C4-2B (cell line): ENCODE measurements at regions not wholly inside any gene's neighbourhood (a gene's known extent, or its start where the extent isn't known, plus 50 kb on each side); places are given as distances from the start of the nearest gene placed in this dataset.

Source experiments
- H3K27ac ChIP-seq: fragments of 450-650 bp; 2 replicates; pipeline ENCODE4 v1.5.1; 2017
- ZFX ChIP-seq: fragments of 450-650 bp; IDR thresholded peaks from 2 replicates; pipeline ENCODE4 v1.6.1; 2017
- TF ChIP-seq, protein P1 (sequence below): fragments of 450-650 bp; conservative IDR thresholded peaks from 2 replicates; pipeline ENCODE4 v1.5.1; 2017; ENCODE audit warnings: mild to moderate bottlenecking

DNA sequence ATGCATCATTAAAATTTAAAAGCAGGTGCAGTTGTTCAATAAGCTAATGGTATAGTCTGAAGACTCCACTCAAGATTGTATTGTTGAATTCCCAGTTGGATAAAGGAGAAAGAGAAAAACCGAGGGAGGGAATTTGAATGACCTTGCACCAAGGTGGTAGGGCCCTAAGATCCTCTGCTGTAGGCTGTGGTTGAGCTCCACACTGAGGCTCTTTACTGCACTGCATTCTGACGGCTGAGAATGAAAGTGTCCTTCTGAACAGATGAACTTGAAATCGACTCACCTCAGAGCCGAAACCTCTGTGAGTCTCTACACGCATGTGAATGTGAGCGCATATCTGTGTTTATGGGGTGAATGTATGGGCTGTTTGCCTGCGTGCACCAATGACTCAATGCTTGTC, 388.9 kb upstream of the DACH1 start:
- H3K27ac ChIP-seq, result no peak overlapping the region
- TF ChIP-seq, protein P1, sequence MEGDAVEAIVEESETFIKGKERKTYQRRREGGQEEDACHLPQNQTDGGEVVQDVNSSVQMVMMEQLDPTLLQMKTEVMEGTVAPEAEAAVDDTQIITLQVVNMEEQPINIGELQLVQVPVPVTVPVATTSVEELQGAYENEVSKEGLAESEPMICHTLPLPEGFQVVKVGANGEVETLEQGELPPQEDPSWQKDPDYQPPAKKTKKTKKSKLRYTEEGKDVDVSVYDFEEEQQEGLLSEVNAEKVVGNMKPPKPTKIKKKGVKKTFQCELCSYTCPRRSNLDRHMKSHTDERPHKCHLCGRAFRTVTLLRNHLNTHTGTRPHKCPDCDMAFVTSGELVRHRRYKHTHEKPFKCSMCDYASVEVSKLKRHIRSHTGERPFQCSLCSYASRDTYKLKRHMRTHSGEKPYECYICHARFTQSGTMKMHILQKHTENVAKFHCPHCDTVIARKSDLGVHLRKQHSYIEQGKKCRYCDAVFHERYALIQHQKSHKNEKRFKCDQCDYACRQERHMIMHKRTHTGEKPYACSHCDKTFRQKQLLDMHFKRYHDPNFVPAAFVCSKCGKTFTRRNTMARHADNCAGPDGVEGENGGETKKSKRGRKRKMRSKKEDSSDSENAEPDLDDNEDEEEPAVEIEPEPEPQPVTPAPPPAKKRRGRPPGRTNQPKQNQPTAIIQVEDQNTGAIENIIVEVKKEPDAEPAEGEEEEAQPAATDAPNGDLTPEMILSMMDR, result peak; percentile 44
- no peak for TF ChIP-seq ZFX

DNA sequence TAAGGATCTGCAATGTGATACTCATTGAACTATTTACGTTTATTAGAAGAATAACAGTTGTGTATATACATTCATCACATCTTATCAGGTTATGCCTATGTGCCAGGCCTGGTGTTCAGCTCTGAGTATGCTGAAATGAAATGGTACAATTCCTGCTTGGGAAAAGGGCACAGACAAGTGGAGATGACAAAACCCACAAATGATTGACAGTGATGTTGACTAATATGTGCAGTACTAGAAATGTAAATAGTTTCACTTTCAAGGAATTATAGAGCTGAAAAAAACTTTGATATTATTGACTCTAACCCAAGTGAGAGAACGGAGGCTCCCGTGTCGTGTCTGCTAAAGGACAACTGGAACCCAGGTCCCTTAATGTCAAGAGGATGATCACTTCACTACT, 386.8 kb upstream of the DACH1 start:
- H3K27ac ChIP-seq, result no peak overlapping the region
- TF ChIP-seq, protein P1, result no peak
- TF ChIP-seq ZFX, result no peak

DNA sequence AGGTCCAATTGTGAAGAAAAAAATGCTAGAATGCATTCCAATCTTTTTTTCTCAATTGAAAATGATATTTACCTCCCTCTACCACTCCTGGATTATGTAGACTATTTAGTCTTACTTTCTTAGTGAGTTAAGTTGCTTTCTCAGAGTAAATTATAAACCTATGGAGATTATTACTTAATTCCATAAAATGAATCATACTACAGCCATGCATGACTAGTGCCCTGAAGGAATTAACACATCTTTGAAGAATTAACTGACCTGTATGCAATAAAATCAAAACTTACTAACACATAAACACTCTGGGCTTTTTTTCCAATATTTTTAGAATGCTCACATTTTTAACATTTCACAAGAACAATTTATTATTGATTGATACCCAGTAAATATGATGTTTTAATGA, 379.4 kb upstream of the DACH1 start:
- TF ChIP-seq ZFX, result no peak
- TF ChIP-seq, protein P1, result no peak
- H3K27ac ChIP-seq, result no peak overlapping the region

DNA sequence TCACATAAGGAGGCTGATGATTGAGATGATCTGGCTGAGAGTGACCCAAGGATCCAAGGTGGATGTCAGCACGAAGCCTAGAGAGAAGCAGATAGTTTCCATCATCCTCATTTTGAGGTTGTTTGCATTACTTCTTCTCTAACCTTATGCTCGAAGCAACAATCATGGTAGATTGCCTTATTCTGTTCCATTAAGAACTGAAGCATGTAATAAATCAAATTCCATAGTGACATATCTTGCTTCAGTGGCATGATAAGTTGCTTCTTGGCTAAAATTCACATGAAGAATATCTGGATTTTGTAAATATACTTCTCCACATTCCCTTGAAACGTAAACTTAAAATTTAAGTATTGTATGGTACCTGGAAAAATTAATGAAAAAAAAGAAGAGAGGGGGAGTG, 377.8 kb upstream of the DACH1 start:
- TF ChIP-seq, protein P1, result no peak
- TF ChIP-seq ZFX, result no peak
- no peak overlapping the region for H3K27ac ChIP-seq

DNA sequence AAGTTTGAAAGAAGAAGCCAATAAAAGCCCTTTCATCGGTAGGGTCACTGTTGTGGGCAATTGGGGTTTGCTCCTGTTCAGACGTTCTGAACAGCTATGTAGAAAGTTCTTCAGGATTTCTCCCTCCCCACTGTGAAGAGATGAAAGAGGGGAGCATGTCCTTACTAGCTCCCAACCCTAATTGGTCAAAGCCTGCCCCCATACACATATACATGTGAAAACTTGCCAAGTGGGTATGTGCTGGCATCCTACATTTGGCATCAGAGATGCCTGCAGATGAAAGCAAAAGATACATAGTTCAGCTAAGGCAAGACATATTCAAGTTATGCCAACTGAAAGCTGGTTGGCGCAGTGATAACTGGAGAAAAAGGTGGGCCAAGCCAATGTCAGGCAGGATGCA, 363.1 kb upstream of the DACH1 start:
- H3K27ac ChIP-seq, result no peak overlapping the region
- TF ChIP-seq ZFX, result no peak
- TF ChIP-seq, protein P1, result no peak

DNA sequence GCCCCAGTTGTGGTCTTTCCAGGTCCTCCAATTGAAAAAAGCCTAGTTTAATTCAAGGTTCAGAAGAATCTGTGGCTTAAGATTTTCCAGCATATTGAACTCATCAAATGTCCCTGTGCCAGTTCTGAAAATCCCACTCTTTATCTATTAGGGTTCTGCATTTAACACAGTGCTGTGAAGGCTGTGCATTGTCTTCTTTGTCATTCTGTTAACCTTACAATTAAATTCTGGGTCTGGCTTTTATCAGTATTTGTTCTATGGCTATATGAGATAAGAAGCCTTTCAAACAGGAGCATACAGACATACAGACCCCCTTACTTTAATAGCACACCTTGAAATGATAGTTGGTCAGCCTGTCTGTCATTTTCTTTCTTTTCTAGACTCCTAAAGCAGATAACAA, 362.1 kb upstream of the DACH1 start:
- TF ChIP-seq, protein P1, result no peak
- no peak for TF ChIP-seq ZFX

DNA sequence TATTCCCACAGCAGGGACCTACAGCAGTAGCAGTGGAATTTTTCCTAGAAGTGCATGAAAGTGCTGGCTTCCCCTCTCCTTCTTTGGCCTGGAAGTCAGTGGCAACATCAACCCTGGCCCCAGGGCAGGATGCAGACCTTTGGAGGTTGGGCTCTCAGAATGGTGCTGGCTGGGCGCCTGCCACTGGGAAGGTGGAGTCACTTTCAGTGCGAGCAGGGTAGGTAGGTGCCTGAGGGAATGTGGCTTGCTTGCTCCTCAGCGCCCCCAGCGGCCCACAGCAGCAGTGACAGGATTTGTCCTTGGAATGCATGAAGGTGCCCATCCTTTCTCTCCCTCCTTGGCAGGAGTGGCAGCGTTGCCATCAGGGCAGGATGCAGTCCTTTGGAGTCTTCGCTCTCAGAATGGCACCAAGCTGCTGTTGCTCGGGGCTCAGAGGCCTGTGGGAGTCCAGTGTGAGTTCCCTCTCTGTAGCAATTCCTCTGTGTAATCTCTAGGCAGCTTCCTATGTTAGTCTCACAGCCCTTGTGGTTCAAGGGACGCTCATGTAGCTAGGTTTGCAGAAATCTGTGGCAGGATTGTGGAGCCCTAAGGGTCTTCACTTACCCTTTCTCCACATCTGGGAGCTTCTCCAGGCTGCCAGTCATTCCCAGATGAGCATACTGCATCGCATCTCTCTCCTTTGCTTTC, 354.4 kb upstream of the DACH1 start:
- no peak for TF ChIP-seq ZFX
- TF ChIP-seq, protein P1, result peak; percentile 61
- H3K27ac ChIP-seq, result no peak overlapping the region

More for the DNA sequence above, 362.1 kb upstream of the DACH1 start:
- H3K27ac ChIP-seq, result no peak overlapping the region
